HG03097 (cell line): ENCODE measurements at regions not wholly inside any gene's neighbourhood (a gene's known extent, or its start where the extent isn't known, plus 50 kb on each side); places are given as distances from the start of the nearest gene placed in this dataset.

Experiments used
- ATAC-seq: cut with Tn5 transposase; IDR thresholded peaks from one replicate; pipeline ENCODE4 v1.9.1; 2021; ENCODE audit not compliant: unreplicated experiment, low FRiP score

GRCh38 chr22:47610281-47610680 lies 847.8 kb downstream of the TBC1D22A start:
- no peak for ATAC-seq

DNA sequence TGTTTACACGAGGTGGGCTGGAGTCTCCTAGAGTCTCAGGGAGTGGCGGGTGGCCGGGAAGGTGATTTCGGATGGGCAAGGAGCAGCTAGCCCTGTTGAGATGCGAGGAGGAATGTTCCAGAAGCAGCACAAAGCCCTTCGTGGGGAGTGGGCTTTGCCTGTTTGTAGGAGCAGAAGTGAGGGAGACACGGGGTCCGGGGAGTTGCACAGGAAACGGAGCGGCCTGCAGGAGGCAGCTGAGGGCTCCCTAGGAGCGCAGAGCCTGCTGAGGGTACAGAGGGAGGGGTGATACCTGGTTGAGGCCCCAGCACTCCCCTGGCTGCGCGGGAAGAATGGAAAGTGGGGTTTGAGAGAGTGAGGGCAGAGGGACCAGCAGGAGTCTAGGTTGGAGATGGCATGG lies 847.2 kb downstream of the TBC1D22A start:
- no peak for ATAC-seq

GRCh38 chr22:47608421-47608820 lies 846.0 kb downstream of the TBC1D22A start:
- no peak for ATAC-seq

- ATAC-seq = no peak
Measured at GRCh38 chr22:47607486-47607885, 845.0 kb downstream of the TBC1D22A start.

DNA sequence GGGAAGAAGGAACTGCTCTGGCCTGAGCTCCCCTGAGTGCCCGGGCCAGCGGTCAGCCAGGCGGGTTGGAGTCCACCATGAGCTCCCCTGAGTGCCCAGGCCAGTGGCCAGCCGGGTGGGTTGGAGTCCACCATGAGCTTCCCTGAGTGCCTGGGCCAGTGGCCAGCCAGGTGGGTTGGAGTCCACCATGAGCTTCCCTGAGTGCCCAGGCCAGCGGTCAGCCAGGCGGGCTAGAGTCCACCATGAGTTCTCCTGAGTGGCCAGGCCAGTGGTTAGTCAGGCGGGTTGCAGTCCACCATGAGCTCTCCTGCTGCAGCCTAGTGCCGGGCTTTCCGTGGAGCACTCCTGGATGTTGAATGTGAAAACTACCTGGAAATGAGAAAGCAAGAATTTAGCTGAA lies 844.0 kb downstream of the TBC1D22A start:
- ATAC-seq = no peak

GRCh38 chr22:47605886-47606285 lies 843.4 kb downstream of the TBC1D22A start:
- no peak for ATAC-seq

DNA sequence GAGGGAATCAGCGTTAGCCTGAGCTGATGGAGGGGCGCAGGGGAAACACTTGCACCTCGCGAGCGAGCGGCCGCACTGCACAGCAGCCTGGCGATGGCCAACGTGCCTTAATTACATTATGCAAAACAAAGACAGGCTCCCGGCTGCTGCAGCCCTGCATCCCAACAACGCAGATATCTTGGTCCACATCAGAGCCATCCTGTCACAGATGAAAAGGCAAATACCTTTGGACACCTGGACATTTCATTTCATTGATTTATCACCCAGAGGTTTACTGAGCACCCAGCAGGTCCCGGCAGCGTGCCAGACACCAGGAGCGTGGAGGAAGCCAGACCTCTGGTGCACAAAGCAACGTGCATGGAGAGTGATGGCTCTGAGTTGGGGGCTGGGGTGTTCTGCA lies 843.0 kb downstream of the TBC1D22A start:
- no peak for ATAC-seq

GRCh38 chr22:47604563-47604962 lies 842.1 kb downstream of the TBC1D22A start:
- no peak for ATAC-seq

DNA sequence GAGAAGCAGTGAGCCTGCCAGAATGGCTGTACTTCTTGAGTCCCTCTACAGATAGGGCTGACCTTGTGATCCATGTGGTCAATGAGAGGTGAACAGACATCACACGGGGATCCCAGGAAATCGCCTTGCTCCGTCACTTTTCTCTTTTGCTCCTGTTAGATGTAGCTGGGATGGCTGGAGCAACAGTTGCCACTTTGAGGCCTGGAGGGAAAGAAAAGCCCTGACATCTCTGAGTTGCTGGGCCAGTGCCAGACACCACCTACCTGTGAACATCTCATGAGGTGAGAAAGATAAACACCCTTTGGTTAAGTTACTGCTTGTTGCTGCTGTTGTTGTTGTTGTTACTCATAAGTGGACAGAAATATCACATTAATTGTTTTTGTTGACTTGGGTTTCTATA lies 840.3 kb downstream of the TBC1D22A start:
- no peak for ATAC-seq

DNA sequence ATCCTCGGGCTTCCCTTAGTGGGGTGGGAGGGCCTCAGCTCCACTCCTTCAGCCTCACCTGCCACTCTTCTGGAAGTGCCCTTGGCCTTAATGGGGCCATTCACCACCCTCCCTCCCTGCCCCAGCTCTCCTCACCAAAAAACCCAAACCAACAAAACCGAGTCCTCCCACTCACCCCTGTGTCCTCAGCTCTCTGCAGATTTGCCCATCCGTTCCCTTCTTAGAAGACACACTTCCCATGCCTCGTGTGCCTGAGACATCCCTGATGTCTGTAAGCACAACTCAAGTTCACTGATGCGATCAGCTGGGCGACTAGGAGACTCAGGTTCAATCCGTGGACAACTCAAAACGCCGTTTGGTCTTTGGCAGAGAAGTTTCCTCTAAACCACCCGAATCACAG lies 839.2 kb downstream of the TBC1D22A start:
- no peak for ATAC-seq

GRCh38 chr22:47600791-47601625 lies 838.6 kb downstream of the TBC1D22A start:
- no peak for ATAC-seq

- ATAC-seq = no peak
Measured at GRCh38 chr22:47600281-47600680, 837.8 kb downstream of the TBC1D22A start.

- no peak for ATAC-seq
Measured at GRCh38 chr22:47599753-47600152, 837.3 kb downstream of the TBC1D22A start.

- no peak for ATAC-seq
Measured at GRCh38 chr22:47598864-47599263, 836.4 kb downstream of the TBC1D22A start.

DNA sequence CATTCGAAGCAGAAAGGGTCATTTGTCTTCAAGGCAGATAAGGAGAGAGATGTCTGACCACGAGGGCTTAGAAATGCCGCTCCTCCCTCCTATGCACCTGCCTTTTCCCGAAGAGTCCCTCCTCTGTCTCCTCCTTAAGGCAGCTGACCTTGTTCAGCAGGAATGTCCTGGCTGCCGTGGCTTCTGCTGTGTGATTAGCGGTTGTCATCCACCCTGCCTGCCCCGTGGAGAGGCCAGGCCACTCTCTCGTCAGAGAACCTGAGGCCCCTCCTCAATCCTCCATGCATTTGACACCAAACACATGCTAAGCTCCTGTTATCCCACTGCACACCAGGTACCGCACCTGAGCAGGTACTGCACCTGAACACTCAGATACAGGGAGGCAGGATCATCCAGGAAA lies 834.6 kb downstream of the TBC1D22A start:
- no peak for ATAC-seq

DNA sequence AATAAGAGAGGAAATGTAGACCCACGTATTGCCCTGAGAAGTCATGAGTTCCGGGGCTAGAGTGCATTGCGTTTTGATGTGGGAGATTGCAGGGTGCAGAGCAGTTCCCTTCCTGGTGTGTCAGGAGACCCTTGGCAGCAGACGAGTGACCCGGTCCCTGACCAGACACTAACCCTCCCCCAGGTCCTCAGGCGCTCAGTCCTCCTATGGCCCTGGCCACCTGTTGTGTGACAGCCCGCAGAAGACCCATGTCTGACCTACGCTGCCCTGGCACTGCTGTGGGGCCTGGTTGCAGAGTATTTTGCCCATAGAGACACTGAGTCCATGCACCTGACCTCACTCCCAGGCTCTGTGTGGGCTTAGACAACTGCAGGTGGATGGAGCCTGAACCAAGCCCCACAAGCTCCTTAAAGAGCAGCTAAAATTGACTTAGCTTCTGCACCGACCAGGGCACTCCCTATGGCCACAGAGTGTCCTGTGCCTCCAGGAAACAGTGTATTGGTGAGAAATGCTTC lies 833.8 kb downstream of the TBC1D22A start:
- ATAC-seq = no peak

- no peak for ATAC-seq
Measured at GRCh38 chr22:47594836-47595521, 832.5 kb downstream of the TBC1D22A start.

- no peak for ATAC-seq
Measured at GRCh38 chr22:47593911-47594311, 831.5 kb downstream of the TBC1D22A start.

GRCh38 chr22:47593291-47593690 lies 830.8 kb downstream of the TBC1D22A start:
- no peak for ATAC-seq

DNA sequence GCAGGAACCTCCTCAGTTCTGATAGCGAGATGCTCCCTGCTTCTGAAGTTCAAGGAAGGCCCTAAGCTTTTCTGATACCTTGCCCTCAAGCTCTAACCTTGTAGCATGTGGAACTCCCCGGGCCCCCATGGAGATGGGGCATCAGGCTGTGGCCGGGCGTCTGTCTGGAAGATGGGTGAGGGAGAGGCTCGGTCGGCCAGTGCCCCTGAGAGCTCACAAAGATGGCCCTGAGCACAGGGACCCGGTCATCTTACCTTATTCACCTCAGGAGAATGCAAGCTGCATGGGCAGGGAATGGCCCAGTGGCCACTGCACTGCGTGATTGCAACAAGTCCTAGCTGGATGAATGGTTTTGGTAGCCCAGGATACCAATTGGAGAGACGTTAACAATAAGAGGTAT lies 830.3 kb downstream of the TBC1D22A start:
- no peak for ATAC-seq

- no peak for ATAC-seq
Measured at GRCh38 chr22:47591709-47592108, 829.3 kb downstream of the TBC1D22A start.

DNA sequence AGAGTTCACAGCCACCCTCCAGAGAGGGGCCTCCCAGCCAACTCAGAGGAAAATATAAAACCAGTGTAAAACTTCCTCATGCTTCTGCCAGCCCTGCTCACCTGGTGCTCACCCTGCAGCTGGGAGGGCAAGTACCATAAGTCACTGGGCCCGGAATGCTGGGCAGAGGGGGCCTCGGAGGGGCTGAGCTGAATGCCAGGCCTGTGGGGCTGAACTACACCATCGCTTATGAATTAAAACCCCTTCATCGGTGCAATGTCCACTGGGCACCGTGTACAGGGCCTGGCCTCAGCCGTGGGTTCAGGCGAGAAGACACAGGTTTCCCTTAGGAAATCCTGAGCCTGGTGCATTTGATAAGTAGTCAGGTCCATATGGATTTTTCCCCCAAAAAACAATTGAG lies 828.6 kb downstream of the TBC1D22A start:
- ATAC-seq = no peak
